ENCODE measurements at regions not wholly inside any gene's neighbourhood (a gene's known extent, or its start where the extent isn't known, plus 50 kb on each side); places are given as distances from the start of the nearest gene placed in this dataset.

GRCh38 chr2:120866483-120867140 is 130.9 kb downstream of the GLI2 start:
- Histone ChIP-seq H3K18ac (ENCODE audit: low read depth in 1 of 2, low read length in 2 of 2) (peak overlapping the region; percentile 47 to 93), H3K36me3 (ENCODE audit: control insufficient read depth in 1 of 2, insufficient read depth in 2 of 2, low read depth in 1 of 2, low read length in 2 of 2) (peaks cover 0 to 5% of the 10 kb centered on the region in 2 experiments), H3K27ac (ENCODE audit: low read length, poor library complexity, severe bottlenecking) (peak overlapping the region; percentile 75), H3K4me2 (ENCODE audit: low read length, poor library complexity, severe bottlenecking) (peak overlapping the region; percentile 58), H2BK15ac (ENCODE audit: low read depth, poor library complexity, severe bottlenecking) (peak overlapping the region; percentile 62), H3K14ac (ENCODE audit: low read length in 2 of 2) (peak overlapping the region in 1 of 2 experiments; percentile 88), H3K27me3 (ENCODE audit: control insufficient read depth in 1 of 2, insufficient read depth in 1 of 2, low read length in 2 of 2) (no peaks in the 10 kb centered on the region), H2BK120ac (ENCODE audit: low read depth, low read length) (no peak overlapping the region), H4K91ac (ENCODE audit: low read length) (peak overlapping the region; percentile 44), H3K79me1 (replicated peaks; ENCODE audit: low read length, poor library complexity, severe bottlenecking) (peaks cover 38% of the 10 kb centered on the region), H2BK5ac (ENCODE audit: low read depth, low read length, poor library complexity, severe bottlenecking) (no peak overlapping the region), H3K9ac (ENCODE audit: low read length) (peak overlapping the region; percentile 79), H2BK12ac (ENCODE audit: low read length in 2 of 2) (peak overlapping the region in 1 of 2 experiments; percentile 64), H3K4ac (ENCODE audit: low read depth in 1 of 2, low read length in 2 of 2) (peak overlapping the region in 1 of 2 experiments; percentile 63), H3K4me3 (ENCODE audit: insufficient read depth in 1 of 2, low read depth in 1 of 2, low read length in 2 of 2) (peak overlapping the region; percentile 50 to 78), H4K8ac (ENCODE audit: low read length) (peak overlapping the region; percentile 20), H2AFZ (ENCODE audit: low read depth, low read length) (no peak overlapping the region), H3K9me3 (ENCODE audit: control insufficient read depth, low read length) (no peaks in the 10 kb centered on the region), H3K23ac (ENCODE audit: low read length in 2 of 2) (peak overlapping the region in 1 of 2 experiments; percentile 73), H2AK5ac (ENCODE audit: low read length, severe bottlenecking) (peak overlapping the region; percentile 55), H3K4me1 (ENCODE audit: control insufficient read depth, insufficient read depth, low read depth, low read length) (peaks cover 69% of the 10 kb centered on the region)
- WGBS: 89% methylated on average over 13 of the region's 14 CpGs
- DNase-seq: no peak

- no peak overlapping the region for H2AFZ ChIP-seq (ENCODE audit: low read depth, low read length)
- peak overlapping the region; percentile 47 to 93 for H3K18ac ChIP-seq (ENCODE audit: low read depth in 1 of 2, low read length in 2 of 2)
- 37% methylated on average over 53 of the region's 54 CpGs for WGBS
- no peaks in the 10 kb centered on the region for H3K9me3 ChIP-seq (ENCODE audit: control insufficient read depth, low read length)
- H4K91ac ChIP-seq (ENCODE audit: low read length): peak overlapping the region; percentile 81
- H3K36me3 ChIP-seq (ENCODE audit: control insufficient read depth in 1 of 2, insufficient read depth in 2 of 2, low read depth in 1 of 2, low read length in 2 of 2): peaks cover 0 to 5% of the 10 kb centered on the region in 2 experiments
- peaks cover 41% of the 10 kb centered on the region for H3K79me1 ChIP-seq (replicated peaks; ENCODE audit: low read length, poor library complexity, severe bottlenecking)
- H3K4ac ChIP-seq (ENCODE audit: low read depth in 1 of 2, low read length in 2 of 2): peak overlapping the region; percentile 77 to 83
- H2AK5ac ChIP-seq (ENCODE audit: low read length, severe bottlenecking): no peak overlapping the region
- no peaks in the 10 kb centered on the region for H3K27me3 ChIP-seq (ENCODE audit: control insufficient read depth in 1 of 2, insufficient read depth in 1 of 2, low read length in 2 of 2)
- peak overlapping the region; percentile 58 for H3K4me2 ChIP-seq (ENCODE audit: low read length, poor library complexity, severe bottlenecking)
- peaks cover 67% of the 10 kb centered on the region for H3K4me1 ChIP-seq (ENCODE audit: control insufficient read depth, insufficient read depth, low read depth, low read length)
- peak overlapping the region; percentile 34 for H2BK15ac ChIP-seq (ENCODE audit: low read depth, poor library complexity, severe bottlenecking)
- H3K4me3 ChIP-seq (ENCODE audit: insufficient read depth in 1 of 2, low read depth in 1 of 2, low read length in 2 of 2): peak overlapping the region; percentile 50 to 78
- peak; percentile 89 for DNase-seq
- peak overlapping the region; percentile 64 to 81 for H2BK12ac ChIP-seq (ENCODE audit: low read length in 2 of 2)
- peak overlapping the region; percentile 96 for H4K8ac ChIP-seq (ENCODE audit: low read length)
- H3K27ac ChIP-seq (ENCODE audit: low read length, poor library complexity, severe bottlenecking): peak overlapping the region; percentile 80
- H3K23ac ChIP-seq (ENCODE audit: low read length in 2 of 2): no peak overlapping the region
- no peak overlapping the region for H2BK120ac ChIP-seq (ENCODE audit: low read depth, low read length)
- H2BK5ac ChIP-seq (ENCODE audit: low read depth, low read length, poor library complexity, severe bottlenecking): peak overlapping the region; percentile 57
- peak overlapping the region in 1 of 2 experiments; percentile 88 for H3K14ac ChIP-seq (ENCODE audit: low read length in 2 of 2)
- H3K9ac ChIP-seq (ENCODE audit: low read length): peak overlapping the region; percentile 79
These were observed 131.9 kb downstream of the GLI2 start for GRCh38 chr2:120867290-120868241.

- H2BK12ac ChIP-seq (ENCODE audit: low read length in 2 of 2): peak overlapping the region; percentile 38 to 47
- H2AFZ ChIP-seq (ENCODE audit: low read depth, low read length): no peak overlapping the region
- H3K14ac ChIP-seq (ENCODE audit: low read length in 2 of 2): peak overlapping the region in 1 of 2 experiments; percentile 1
- peak overlapping the region; percentile 52 for H2AK5ac ChIP-seq (ENCODE audit: low read length, severe bottlenecking)
- no peak overlapping the region for H3K23ac ChIP-seq (ENCODE audit: low read length in 2 of 2)
- no peak overlapping the region for H3K4ac ChIP-seq (ENCODE audit: low read depth in 1 of 2, low read length in 2 of 2)
- peak overlapping the region; percentile 58 for H3K4me2 ChIP-seq (ENCODE audit: low read length, poor library complexity, severe bottlenecking)
- H3K27me3 ChIP-seq (ENCODE audit: control insufficient read depth in 1 of 2, insufficient read depth in 1 of 2, low read length in 2 of 2): no peaks in the 10 kb centered on the region
- H3K79me1 ChIP-seq (replicated peaks; ENCODE audit: low read length, poor library complexity, severe bottlenecking): peaks cover 39% of the 10 kb centered on the region
- peaks cover 0 to 5% of the 10 kb centered on the region in 2 experiments for H3K36me3 ChIP-seq (ENCODE audit: control insufficient read depth in 1 of 2, insufficient read depth in 2 of 2, low read depth in 1 of 2, low read length in 2 of 2)
- peaks cover 60% of the 10 kb centered on the region for H3K4me1 ChIP-seq (ENCODE audit: control insufficient read depth, insufficient read depth, low read depth, low read length)
- H3K4me3 ChIP-seq (ENCODE audit: insufficient read depth in 1 of 2, low read depth in 1 of 2, low read length in 2 of 2): peak overlapping the region in 1 of 2 experiments; percentile 78
- no peak overlapping the region for H4K91ac ChIP-seq (ENCODE audit: low read length)
- 93% methylated on average over 3 of the region's 4 CpGs for WGBS
- H3K9me3 ChIP-seq (ENCODE audit: control insufficient read depth, low read length): no peaks in the 10 kb centered on the region
- no peak overlapping the region for H2BK15ac ChIP-seq (ENCODE audit: low read depth, poor library complexity, severe bottlenecking)
- peak overlapping the region; percentile 45 for H4K8ac ChIP-seq (ENCODE audit: low read length)
- peak overlapping the region; percentile 29 to 74 for H3K18ac ChIP-seq (ENCODE audit: low read depth in 1 of 2, low read length in 2 of 2)
- H3K27ac ChIP-seq (ENCODE audit: low read length, poor library complexity, severe bottlenecking): peak overlapping the region; percentile 80
- no peak for DNase-seq
- H2BK5ac ChIP-seq (ENCODE audit: low read depth, low read length, poor library complexity, severe bottlenecking): no peak overlapping the region
- H3K9ac ChIP-seq (ENCODE audit: low read length): peak overlapping the region; percentile 79
- H2BK120ac ChIP-seq (ENCODE audit: low read depth, low read length): no peak overlapping the region
These were observed 132.7 kb downstream of the GLI2 start for GRCh38 chr2:120868366-120868765.

Measured in mesenchymal stem cell (in vitro differentiated cells and primary cell).